Ectodermal cell (in vitro differentiated cells): ENCODE measurements at regions not wholly inside any gene's neighbourhood (a gene's known extent, or its start where the extent isn't known, plus 50 kb on each side); places are given as distances from the start of the nearest gene placed in this dataset.

Experiments
- H3K27ac ChIP-seq: 2 replicates; pipeline ENCODE4 v1.7.0; 2013; ENCODE audit warnings: mild to moderate bottlenecking, low read depth, low read length; ENCODE audit not compliant: insufficient read depth, poor library complexity, severe bottlenecking
- H3K27me3 ChIP-seq: 2 replicates; pipeline ENCODE4 v1.7.0; 2013; ENCODE audit warnings: mild to moderate bottlenecking, low read length; ENCODE audit not compliant: insufficient read depth, control insufficient read depth, poor library complexity, severe bottlenecking
- H3K36me3 ChIP-seq: one replicate; pipeline ENCODE4 v1.7.0; 2013; ENCODE audit warnings: low read length; ENCODE audit not compliant: control insufficient read depth, insufficient read depth
- H3K4me1 ChIP-seq: one replicate; pipeline ENCODE4 v1.7.0; 2013; ENCODE audit warnings: low read length; ENCODE audit not compliant: control insufficient read depth, insufficient read depth
- H3K4me3 ChIP-seq: 2 replicates; pipeline ENCODE4 v1.7.0; 2013; ENCODE audit warnings: low read depth, low read length, control low read depth; ENCODE audit not compliant: insufficient read depth
- H3K9me3 ChIP-seq: 2 replicates; pipeline ENCODE4 v1.7.0; 2013; ENCODE audit warnings: mild to moderate bottlenecking, low read length, moderate library complexity; ENCODE audit not compliant: control insufficient read depth
- WGBS, 2 experiments: methylation state at CpG; one replicate each; pipeline ENCODE4 v1.1.7; 2013; ENCODE audit warnings: missing lambda C conversion rate in 2 of 2; 5-methylcytosine and 5-hydroxymethylcytosine counted together

DNA sequence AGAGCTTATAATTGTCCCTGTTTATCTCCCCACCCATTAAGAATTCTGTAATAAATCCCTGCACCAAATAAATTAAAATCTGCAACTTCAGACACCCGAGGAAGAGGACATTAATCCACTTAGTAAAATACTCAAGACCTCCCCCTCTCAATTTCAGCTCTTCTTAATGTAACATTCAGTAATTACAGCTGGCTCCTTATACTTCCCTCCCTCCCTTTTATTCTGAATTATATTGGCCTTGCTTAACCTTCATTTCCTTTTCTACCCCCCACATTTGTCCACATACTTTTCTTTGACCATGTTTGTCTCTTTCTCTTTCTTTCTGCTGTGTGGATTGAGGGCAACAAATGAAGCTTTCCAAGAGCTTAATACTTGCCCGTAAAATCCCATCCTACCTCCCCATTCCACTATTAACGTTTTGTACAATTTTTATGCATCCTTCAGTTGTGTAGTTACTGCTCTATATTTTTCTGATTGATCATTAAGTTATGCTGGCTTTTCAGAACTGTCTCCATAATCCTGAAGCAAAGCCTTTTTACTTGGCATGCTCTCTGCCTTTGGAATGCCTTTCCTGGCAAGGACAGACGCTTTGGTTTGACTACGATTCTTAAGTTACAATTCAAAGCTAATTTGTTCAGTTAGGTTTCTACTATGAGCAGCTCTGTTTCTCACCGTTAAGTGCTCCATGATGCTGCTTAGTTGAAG lies 580.1 kb downstream of the ZEB2 start:
- WGBS, 2 experiments: 71 to 73% methylated on average over 4 of the region's 6 CpGs
- peaks cover 11% of the 10 kb centered on the region for H3K27me3 ChIP-seq
- H3K4me3 ChIP-seq: no peak overlapping the region

DNA sequence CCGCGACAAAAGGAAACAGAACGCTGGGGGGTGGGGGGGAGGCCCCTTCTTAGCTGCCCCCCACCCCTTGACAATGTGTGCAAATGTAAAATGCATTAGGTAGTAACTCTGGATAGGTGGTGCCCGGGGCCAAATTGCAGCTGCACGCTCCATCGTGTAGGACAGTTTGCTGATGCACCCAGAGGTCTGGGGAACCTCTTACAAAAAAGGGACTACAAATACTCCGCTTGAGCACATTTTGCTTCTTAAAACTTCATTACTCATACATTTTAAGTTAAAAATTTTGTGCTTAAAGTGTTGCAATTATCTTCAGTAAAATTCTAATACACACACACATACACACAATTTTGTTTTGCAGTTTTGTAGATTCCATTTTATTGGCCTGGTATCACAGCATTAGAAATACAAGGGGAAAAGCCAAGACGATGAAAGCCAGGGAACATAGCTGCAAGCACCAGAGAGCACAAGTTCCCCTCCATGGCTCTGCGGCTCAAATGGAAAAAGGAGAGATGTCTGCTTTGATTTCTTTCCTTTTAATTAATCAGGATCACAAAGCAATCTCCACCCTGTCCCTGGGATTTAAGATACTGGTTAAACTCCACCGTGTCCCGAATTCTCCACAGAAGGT lies 582.1 kb downstream of the ZEB2 start:
- Histone ChIP-seq H3K4me1 (peaks cover 41% of the 10 kb centered on the region), H3K9me3 (no peaks in the 10 kb centered on the region), H3K36me3 (no peaks in the 10 kb centered on the region), H3K27ac (no peak overlapping the region), H3K27me3 (peaks cover 11% of the 10 kb centered on the region), H3K4me3 (peak overlapping the region; percentile 46)
- 20 to 24% methylated on average over 11 of the region's 11 CpGs for WGBS, 2 experiments

More for the DNA sequence above, 580.1 kb downstream of the ZEB2 start:
- Histone ChIP-seq H3K27ac (no peak overlapping the region), H3K4me1 (peaks cover 25% of the 10 kb centered on the region), H3K36me3 (no peaks in the 10 kb centered on the region), H3K9me3 (no peaks in the 10 kb centered on the region)

GRCh38 chr2:143936848-143937722 lies 582.8 kb downstream of the ZEB2 start:
- Histone ChIP-seq H3K27me3 (peaks cover 11% of the 10 kb centered on the region), H3K27ac (no peak overlapping the region), H3K4me3 (peak overlapping the region; percentile 46), H3K9me3 (no peaks in the 10 kb centered on the region), H3K4me1 (peaks cover 41% of the 10 kb centered on the region), H3K36me3 (no peaks in the 10 kb centered on the region)
- 1% methylated on average over 106 to 108 of the region's 108 CpGs for WGBS, 2 experiments

DNA sequence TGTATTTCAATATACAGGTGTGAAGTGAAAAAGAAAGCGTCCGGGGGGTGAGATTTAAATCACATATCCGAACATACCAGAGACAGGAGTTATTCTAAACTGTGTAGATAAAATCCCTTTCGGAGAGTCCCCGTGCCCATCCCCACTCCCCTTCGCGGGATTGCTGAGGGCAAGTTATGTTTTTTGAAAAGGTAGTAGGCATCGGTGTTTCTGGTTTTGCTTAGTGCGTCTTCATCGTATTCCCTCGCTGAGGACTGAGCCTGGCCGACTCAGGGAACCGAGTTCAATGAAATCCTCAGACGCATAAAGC lies 583.4 kb downstream of the ZEB2 start:
- Histone ChIP-seq H3K27me3 (peaks cover 11% of the 10 kb centered on the region), H3K36me3 (no peaks in the 10 kb centered on the region), H3K9me3 (no peaks in the 10 kb centered on the region), H3K4me1 (peaks cover 41% of the 10 kb centered on the region), H3K27ac (no peak overlapping the region), H3K4me3 (peak overlapping the region; percentile 46)
- WGBS, 2 experiments: 24 to 28% methylated on average over 14 of the region's 14 CpGs

GRCh38 chr2:143935482-143935752 lies 584.5 kb downstream of the ZEB2 start:
- WGBS, 2 experiments: 96 to 97% methylated on average over 3 of the region's 4 CpGs
- Histone ChIP-seq H3K9me3 (no peaks in the 10 kb centered on the region), H3K36me3 (no peaks in the 10 kb centered on the region), H3K4me3 (no peak overlapping the region), H3K27me3 (peaks cover 11% of the 10 kb centered on the region), H3K27ac (no peak overlapping the region), H3K4me1 (peaks cover 41% of the 10 kb centered on the region)

DNA sequence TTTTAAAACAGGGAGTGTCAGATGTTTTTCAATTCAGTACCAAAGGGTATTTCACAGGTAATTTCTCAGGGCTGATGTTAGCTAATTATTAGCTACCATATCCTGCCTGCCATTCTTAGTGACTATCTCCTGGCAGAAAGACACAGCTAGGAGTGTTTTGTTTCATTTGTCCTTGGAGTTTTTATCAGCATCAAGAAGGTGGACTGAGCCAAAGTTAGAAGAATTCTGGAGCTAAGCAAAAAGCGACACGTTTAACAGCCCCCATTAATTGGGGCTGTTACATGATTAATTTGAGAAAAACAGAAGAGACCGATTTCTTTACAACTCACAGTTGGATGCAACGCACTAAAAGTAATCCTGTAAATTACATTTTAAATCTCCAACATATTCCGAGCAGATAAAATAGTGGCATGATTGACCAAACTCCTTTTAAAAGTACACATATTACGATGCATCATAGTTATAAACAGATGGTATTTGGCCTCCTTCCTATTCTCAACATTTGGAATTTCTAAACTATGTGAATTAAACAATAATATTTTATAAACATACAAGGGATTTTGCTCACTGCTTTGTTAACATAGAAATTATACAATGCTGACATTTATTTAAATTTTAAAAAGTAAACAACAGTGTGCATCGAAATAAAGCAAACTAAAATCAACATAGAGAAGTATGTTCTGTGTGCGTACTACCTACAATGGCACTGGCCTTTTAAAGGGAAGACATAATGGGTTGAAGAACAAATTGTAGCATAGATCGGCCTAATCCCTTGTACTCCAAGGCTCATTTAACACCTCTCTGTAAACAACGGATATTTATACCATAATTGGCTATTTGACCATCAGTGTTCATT lies 585.1 kb downstream of the ZEB2 start:
- 74 to 84% methylated on average over 9 to 10 of the region's 10 CpGs for WGBS, 2 experiments
- no peak overlapping the region for H3K27ac ChIP-seq
- H3K9me3 ChIP-seq: no peaks in the 10 kb centered on the region
- H3K4me3 ChIP-seq: no peak overlapping the region
- no peaks in the 10 kb centered on the region for H3K36me3 ChIP-seq
- H3K27me3 ChIP-seq: peaks cover 11% of the 10 kb centered on the region
- H3K4me1 ChIP-seq: peaks cover 41% of the 10 kb centered on the region

DNA sequence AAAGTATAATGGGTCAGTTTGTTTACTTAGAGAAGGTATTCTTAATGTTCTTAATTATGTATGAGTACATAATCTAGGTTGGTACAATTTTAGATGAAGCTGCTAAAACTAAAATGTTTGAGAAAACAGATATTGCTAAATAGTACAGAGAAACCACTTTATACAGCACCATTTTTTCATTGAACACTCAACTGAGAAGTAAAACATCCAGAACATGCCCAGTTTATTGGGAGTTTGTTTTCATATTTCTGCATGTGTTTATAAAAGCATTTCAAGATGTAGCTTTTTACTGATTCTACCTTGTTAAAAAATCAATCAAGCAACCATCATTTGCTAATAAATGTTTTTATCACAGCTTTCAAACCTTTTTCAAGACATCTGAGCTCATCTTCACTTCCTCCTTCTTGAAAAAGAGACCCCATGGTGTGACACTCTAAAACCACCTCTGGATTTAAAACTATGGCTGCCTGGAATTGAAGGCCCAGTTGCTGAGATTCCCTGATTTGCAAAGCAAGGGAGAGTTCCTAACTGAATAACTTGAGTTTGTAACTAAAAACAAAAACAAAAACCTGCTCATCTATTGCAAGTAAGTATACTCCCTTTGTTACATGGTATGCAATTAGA lies 585.9 kb downstream of the ZEB2 start:
- Histone ChIP-seq H3K4me1 (peaks cover 41% of the 10 kb centered on the region), H3K27me3 (peaks cover 11% of the 10 kb centered on the region), H3K9me3 (no peaks in the 10 kb centered on the region), H3K27ac (peak overlapping the region; percentile 60), H3K36me3 (no peaks in the 10 kb centered on the region), H3K4me3 (no peak overlapping the region)

- Histone ChIP-seq H3K4me1 (peaks cover 31% of the 10 kb centered on the region), H3K27me3 (no peaks in the 10 kb centered on the region), H3K27ac (no peak overlapping the region), H3K4me3 (no peak overlapping the region), H3K9me3 (no peaks in the 10 kb centered on the region), H3K36me3 (no peaks in the 10 kb centered on the region)
- 90 to 91% methylated on average over 2 of the region's 2 CpGs for WGBS, 2 experiments
These were observed 589.0 kb downstream of the ZEB2 start for GRCh38 chr2:143930891-143931290.

- WGBS, 2 experiments: 9 to 26% methylated on average over 1 of the region's 1 CpG
- H3K27ac ChIP-seq: no peak overlapping the region
- peaks cover 12% of the 10 kb centered on the region for H3K4me1 ChIP-seq
- no peak overlapping the region for H3K4me3 ChIP-seq
- no peaks in the 10 kb centered on the region for H3K27me3 ChIP-seq
- H3K36me3 ChIP-seq: no peaks in the 10 kb centered on the region
- no peaks in the 10 kb centered on the region for H3K9me3 ChIP-seq
These were observed 591.3 kb downstream of the ZEB2 start for GRCh38 chr2:143928613-143929012.
